H1 (cell line): ENCODE measurements at regions not wholly inside any gene's neighbourhood (a gene's known extent, or its start where the extent isn't known, plus 50 kb on each side); places are given as distances from the start of the nearest gene placed in this dataset.

ENCODE experiments used
- CTCF ChIA-PET: fragments of 300-600 bp; sonication (Branson Sonifier 250); formaldehyde crosslinking; loops from one replicate; lab custom pipeline; 2021; ENCODE audit not compliant: partially characterized antibody; lab: Charles Lee
- POLR2A ChIA-PET: fragments of 300-600 bp; sonication (Branson Sonifier 250); formaldehyde crosslinking; loops from one replicate; lab custom pipeline; 2021; ENCODE audit warnings: inconsistent platforms; ENCODE audit not compliant: partially characterized antibody; lab: Charles Lee
- DNase-seq, 2 experiments: peaks; one replicate each; pipeline versions ENCODE4 v3.0.0 to v3.0.0-alpha.2; 2010 to 2022; ENCODE audit warnings: low spot score in 2 of 2, low read depth in 1 of 2, mixed read lengths in 1 of 2
- FAIRE-seq: peaks from 2 replicates; lab custom pipeline; 2011; peaks lifted over from hg19 to GRCh38; lab: Jason Lieb, UNC
- H2AFZ ChIP-seq: 2 replicates; pipeline ENCODE4 v1.8.1; 2012; ENCODE audit warnings: low read length, inconsistent platforms
- H2AK5ac ChIP-seq: 2 replicates; pipeline ENCODE4 v1.6.1; 2013; ENCODE audit warnings: low read depth, low read length
- H2BK120ac ChIP-seq: replicated peaks from 2 replicates; pipeline ENCODE3; 2013; ENCODE audit warnings: low read depth, low read length, inconsistent platforms
- H2BK12ac ChIP-seq: 2 replicates; pipeline ENCODE4 v1.6.1; 2013; ENCODE audit warnings: low read depth, low read length
- H2BK15ac ChIP-seq: 2 replicates; pipeline ENCODE4 v1.6.1; 2013; ENCODE audit warnings: low read length
- H2BK20ac ChIP-seq: 2 replicates; pipeline ENCODE4 v1.6.1; 2013; ENCODE audit warnings: low read length
- H2BK5ac ChIP-seq: 2 replicates; pipeline ENCODE4 v1.6.1; 2013; ENCODE audit warnings: low read depth, low read length
- H3K14ac ChIP-seq: 2 replicates; pipeline ENCODE4 v1.6.1; 2013; ENCODE audit warnings: inconsistent platforms; ENCODE audit not compliant: insufficient read length
- H3K18ac ChIP-seq: 2 replicates; pipeline ENCODE4 v1.6.1; 2013; ENCODE audit warnings: low read length; ENCODE audit errors: extremely low read depth
- H3K23ac ChIP-seq: 2 replicates; pipeline ENCODE4 v1.6.1; 2013; ENCODE audit warnings: inconsistent platforms; ENCODE audit not compliant: insufficient read length
- H3K23me2 ChIP-seq: 2 replicates; pipeline ENCODE4 v1.6.1; 2013; ENCODE audit warnings: low read depth, low read length
- H3K27ac ChIP-seq: 2 replicates; pipeline ENCODE4 v1.6.1; 2011; ENCODE audit warnings: low read depth, low read length, inconsistent platforms
- H3K27me3 ChIP-seq, 4 experiments: replicated peaks in 1 of 4; 1 replicate in 1 of 4; 2 replicates in 3 of 4; pipeline versions ENCODE4 v1.6.1 to v1.8.1; 2011 to 2013; ENCODE audit warnings: low read length in 3 of 4, mild to moderate bottlenecking in 3 of 4, inconsistent platforms in 2 of 4, mixed read lengths in 2 of 4, moderate library complexity in 1 of 4; ENCODE audit not compliant: control insufficient read depth in 3 of 4, insufficient read depth in 3 of 4; ENCODE audit errors: extremely low read depth in 1 of 4
- H3K36me3 ChIP-seq, 4 experiments: 2 replicates each; pipeline versions ENCODE4 v1.6.1 to v1.8.1; 2011 to 2013; ENCODE audit warnings: mild to moderate bottlenecking in 4 of 4, low read length in 3 of 4, moderate library complexity in 2 of 4, control low read depth in 1 of 4, inconsistent platforms in 1 of 4; ENCODE audit not compliant: insufficient read depth in 4 of 4, control insufficient read depth in 2 of 4
- H3K4ac ChIP-seq: replicated peaks from 2 replicates; pipeline ENCODE3; 2013; ENCODE audit warnings: low read length, low read depth, mixed read lengths, inconsistent platforms; ENCODE audit not compliant: insufficient read length
- H3K4me1 ChIP-seq, 4 experiments: replicated peaks in 1 of 4; 1 replicate in 1 of 4; 2 replicates in 3 of 4; pipeline versions ENCODE4 v1.6.1 to v1.8.1; 2011 to 2013; ENCODE audit warnings: low read length in 3 of 4, inconsistent platforms in 2 of 4, mixed read lengths in 1 of 4; ENCODE audit not compliant: insufficient read depth in 4 of 4, control insufficient read depth in 3 of 4
- H3K4me2 ChIP-seq, 2 experiments: 2 replicates each; pipeline versions ENCODE4 v1.6.1 to v1.8.1; 2011 to 2013; ENCODE audit warnings: low read depth in 2 of 2, low read length in 2 of 2, control low read depth in 1 of 2, inconsistent platforms in 1 of 2, mild to moderate bottlenecking in 1 of 2; ENCODE audit not compliant: insufficient read depth in 1 of 2
- H3K4me3 ChIP-seq, 4 experiments: fragments of 200-600, 300-600 bp in 1 of 4; sonication (generic), shearing (Covaris generic), sonication (Bioruptor Twin) in 1 of 4; 2 replicates each; pipeline versions ENCODE4 v1.5.1 to v1.8.1; 2011 to 2016; ENCODE audit warnings: low read length in 4 of 4, low read depth in 3 of 4, control low read depth in 2 of 4, inconsistent platforms in 2 of 4, mild to moderate bottlenecking in 2 of 4, mixed read lengths in 1 of 4, moderate library complexity in 1 of 4; ENCODE audit not compliant: insufficient read depth in 2 of 4; ENCODE audit errors: extremely low read depth in 1 of 4
- H3K56ac ChIP-seq: replicated peaks from 2 replicates; pipeline ENCODE3; 2013; ENCODE audit warnings: low read depth, mild to moderate bottlenecking, mixed read lengths, low read length, inconsistent platforms; ENCODE audit not compliant: insufficient read length
- H3K79me1 ChIP-seq: 2 replicates; pipeline ENCODE4 v1.6.1; 2013; ENCODE audit warnings: low read depth, low read length, control low read depth
- H3K79me2 ChIP-seq, 2 experiments: 2 replicates each; pipeline versions ENCODE4 v1.6.1 to v1.8.1; 2012 to 2013; ENCODE audit warnings: low read length in 2 of 2, mild to moderate bottlenecking in 2 of 2, inconsistent platforms in 1 of 2; ENCODE audit not compliant: insufficient read depth in 2 of 2, control insufficient read depth in 1 of 2
- H3K9ac ChIP-seq, 4 experiments: replicated peaks in 1 of 4; 1 replicate in 1 of 4; 2 replicates in 3 of 4; pipeline versions ENCODE4 v1.6.1 to v1.8.1; 2011 to 2013; ENCODE audit warnings: low read depth in 3 of 4, low read length in 3 of 4, control low read depth in 2 of 4, mild to moderate bottlenecking in 2 of 4, moderate library complexity in 2 of 4, inconsistent platforms in 1 of 4; ENCODE audit errors: extremely low read depth in 1 of 4
- H3K9me3 ChIP-seq, 2 experiments: 2 replicates each; pipeline versions ENCODE4 v1.6.1 to v1.8.1; 2012 to 2013; ENCODE audit warnings: mild to moderate bottlenecking in 2 of 2, moderate library complexity in 2 of 2, control low read depth in 1 of 2, inconsistent platforms in 1 of 2, low read depth in 1 of 2, low read length in 1 of 2, mixed read lengths in 1 of 2; ENCODE audit not compliant: insufficient read depth in 2 of 2
- H4K20me1 ChIP-seq, 2 experiments: replicated peaks in 1 of 2; 2 replicates each; pipeline versions ENCODE3 to v1.8.1; 2011 to 2013; ENCODE audit warnings: inconsistent platforms in 2 of 2, low read length in 2 of 2, mild to moderate bottlenecking in 1 of 2; ENCODE audit not compliant: insufficient read depth in 2 of 2, control insufficient read depth in 1 of 2
- H4K5ac ChIP-seq: 2 replicates; pipeline ENCODE4 v1.6.1; 2013; ENCODE audit warnings: low read length, low read depth, mixed read lengths, inconsistent platforms; ENCODE audit not compliant: insufficient read length
- H4K8ac ChIP-seq: 2 replicates; pipeline ENCODE4 v1.8.0; 2013; ENCODE audit warnings: mild to moderate bottlenecking, moderate library complexity, low read length, inconsistent platforms; ENCODE audit not compliant: insufficient read depth; ENCODE audit errors: extremely low read depth
- H4K91ac ChIP-seq: replicated peaks from 2 replicates; pipeline ENCODE3; 2013; ENCODE audit warnings: low read length, mixed read lengths, inconsistent platforms; ENCODE audit not compliant: insufficient read length
- CREB1 ChIP-seq: IDR thresholded peaks from 2 replicates; pipeline ENCODE4 v1.6.1; 2012; ENCODE audit warnings: inconsistent platforms
- FOSL1 ChIP-seq: IDR thresholded peaks from 2 replicates; pipeline ENCODE4 v1.6.1; 2011; ENCODE audit warnings: mild to moderate bottlenecking, low read depth, low read length, moderate library complexity; ENCODE audit not compliant: insufficient read depth
- GTF2F1 ChIP-seq: IDR thresholded peaks from 2 replicates; pipeline ENCODE4 v1.6.1; 2012; ENCODE audit warnings: low read depth, low read length, improper control_type of control experiment, borderline replicate concordance
- HDAC6 ChIP-seq: IDR thresholded peaks from one replicate; pipeline ENCODE4 v1.7.1; 2012; ENCODE audit warnings: low read depth, mild to moderate bottlenecking, inconsistent platforms, low read length, moderate library complexity
- RNF2 ChIP-seq: fragments of 200-900, 300-1000 bp; sonication (generic); IDR thresholded peaks from 2 replicates; pipeline ENCODE4 v1.7.1; 2016; ENCODE audit warnings: borderline replicate concordance, low read depth, mild to moderate bottlenecking, antibody characterized with exemption, low read length; ENCODE audit not compliant: poor library complexity, severe bottlenecking; ENCODE audit errors: missing control alignments
- SP1 ChIP-seq: IDR thresholded peaks from 2 replicates; pipeline ENCODE4 v1.6.1; 2011; ENCODE audit warnings: low read depth, low read length
- TAF1 ChIP-seq: IDR thresholded peaks from 2 replicates; pipeline ENCODE4 v1.6.1; 2011; ENCODE audit warnings: mild to moderate bottlenecking, low read depth, low read length
- USF2 ChIP-seq: IDR thresholded peaks from 2 replicates; pipeline ENCODE4 v1.6.1; 2011; ENCODE audit warnings: low read length, improper control_type of control experiment
- ZNF274 ChIP-seq: IDR thresholded peaks from 2 replicates; pipeline ENCODE4 v1.7.0; 2012; ENCODE audit warnings: low read length, borderline replicate concordance; ENCODE audit errors: extremely low read depth
- WGBS, 2 experiments: shearing (Covaris generic) in 1 of 2; methylation state at CpG; one replicate each; pipeline versions ENCODE4 v1.1.6 to v1.1.7; 2013 to 2015; ENCODE audit warnings: low lambda C conversion rate in 2 of 2, mixed read lengths in 2 of 2, inconsistent platforms in 1 of 2, low coverage in 1 of 2, missing lambda C conversion rate in 1 of 2; ENCODE audit not compliant: insufficient replicate concordance in 2 of 2, insufficient coverage in 1 of 2, insufficient read length in 1 of 2; ENCODE audit errors: extremely low coverage in 1 of 2, missing lambda C conversion rate in 1 of 2; 5-methylcytosine and 5-hydroxymethylcytosine counted together

GRCh38 chr1:208318150-208318734 lies 74.1 kb upstream of the PLXNA2 start:
- H4K20me1 ChIP-seq: no peaks in the 10 kb centered on the region
- H2BK15ac ChIP-seq: no peak overlapping the region
- DNase-seq (no peak), FAIRE-seq (no peak)
- no peak overlapping the region for H2BK5ac ChIP-seq
- WGBS, 2 experiments: 93% methylated on average over 2 of the region's 2 CpGs; no CpG with 5 or more reads in 1 of the 2 experiments
- H3K18ac ChIP-seq: no peak overlapping the region
- no peak overlapping the region for H3K4me2 ChIP-seq
- H3K4me3 ChIP-seq: no peak overlapping the region
- H3K36me3 ChIP-seq: no peaks in the 10 kb centered on the region
- H2AFZ ChIP-seq: no peak overlapping the region
- no peaks in the 10 kb centered on the region for H3K27me3 ChIP-seq
- H3K79me1 ChIP-seq: no peaks in the 10 kb centered on the region
- no peak overlapping the region for H3K14ac ChIP-seq
- H4K91ac ChIP-seq: no peak overlapping the region
- no peaks in the 10 kb centered on the region for H3K79me2 ChIP-seq
- no peak overlapping the region for H3K4ac ChIP-seq
- H3K27ac ChIP-seq: no peak overlapping the region
- no peak overlapping the region for H4K8ac ChIP-seq
- H2BK12ac ChIP-seq: no peak overlapping the region
- no peak overlapping the region for H2AK5ac ChIP-seq
- no peaks in the 10 kb centered on the region for H3K23me2 ChIP-seq
- H2BK20ac ChIP-seq: no peak overlapping the region
- CTCF ChIA-PET: interaction anchor here (0.6 kb wide), 1 partner anchor 155 kb away, joined by 3 read pairs; no protein-coding TSS in a partner anchor
- POLR2A ChIA-PET: no interaction called here
- H3K9ac ChIP-seq: no peak overlapping the region
- H3K23ac ChIP-seq: no peak overlapping the region
- no peaks in the 10 kb centered on the region for H3K4me1 ChIP-seq
- H3K9me3 ChIP-seq: no peaks in the 10 kb centered on the region
- no peak overlapping the region for H4K5ac ChIP-seq
- TF ChIP-seq FOSL1 (no peak), RNF2 (no peak), HDAC6 (no peak), TAF1 (no peak), GTF2F1 (no peak), ZNF274 (no peak), CREB1 (no peak), USF2 (no peak), SP1 (no peak)
- H2BK120ac ChIP-seq: no peak overlapping the region
- no peak overlapping the region for H3K56ac ChIP-seq
